Large intestine (tissue), 3 donors: ENCODE measurements at regions not wholly inside any gene's neighbourhood (a gene's known extent, or its start where the extent isn't known, plus 50 kb on each side); places are given as distances from the start of the nearest gene placed in this dataset.

ENCODE experiments used
- DNase-seq, 2 donors: peaks; one replicate each; pipeline versions ENCODE4 v3.0.0 to v3.0.0-alpha.2; 2013
- H3K27ac ChIP-seq: one replicate; pipeline ENCODE4 v1.5.1; 2013; ENCODE audit warnings: low read length
- H3K27me3 ChIP-seq: 2 replicates; pipeline ENCODE4 v1.6.1; 2013; ENCODE audit warnings: low read length; ENCODE audit not compliant: control insufficient read depth, insufficient read depth
- H3K36me3 ChIP-seq: 2 replicates; pipeline ENCODE4 v1.6.1; 2013; ENCODE audit warnings: low read length; ENCODE audit not compliant: control insufficient read depth, insufficient read depth
- H3K4me1 ChIP-seq: one replicate; pipeline ENCODE4 v1.6.1; 2013; ENCODE audit warnings: low read length; ENCODE audit not compliant: control insufficient read depth, insufficient read depth
- H3K4me3 ChIP-seq: one replicate; pipeline ENCODE4 v1.5.1; 2013; ENCODE audit warnings: low read length
- H3K9me3 ChIP-seq: one replicate; pipeline ENCODE4 v1.6.1; 2013; ENCODE audit warnings: mild to moderate bottlenecking, low read depth, low read length, moderate library complexity; ENCODE audit not compliant: control insufficient read depth
- WGBS: methylation state at CpG from one replicate; pipeline ENCODE4 v1.1.5; 2013; ENCODE audit warnings: low lambda C conversion rate; ENCODE audit not compliant: insufficient coverage; 5-methylcytosine and 5-hydroxymethylcytosine counted together

DNA sequence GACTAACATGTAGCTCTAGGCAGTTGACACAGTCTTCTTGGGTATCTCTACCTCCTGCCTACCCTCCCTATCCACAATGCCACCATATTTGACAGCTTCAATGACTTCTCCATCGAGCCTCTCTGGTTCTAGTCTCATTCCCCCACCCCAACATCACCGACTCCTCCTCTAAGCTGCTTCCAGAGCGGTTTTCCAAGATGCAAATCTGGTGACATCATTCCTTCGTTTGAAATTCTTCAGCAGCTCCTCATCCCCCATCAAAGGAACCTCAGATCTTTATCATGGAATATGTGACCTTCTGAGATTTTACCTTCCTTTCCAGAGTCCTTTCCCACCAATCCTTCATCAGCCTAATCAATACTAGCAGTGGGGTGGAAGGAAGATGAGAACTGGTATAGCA, 352.4 kb upstream of the RUNX1 start:
- WGBS: 82% methylated on average over 2 of the region's 4 CpGs
- H3K4me1 ChIP-seq: no peaks in the 10 kb centered on the region
- H3K4me3 ChIP-seq: no peak overlapping the region
- H3K9me3 ChIP-seq: no peaks in the 10 kb centered on the region
- no peaks in the 10 kb centered on the region for H3K27me3 ChIP-seq
- no peak overlapping the region for H3K27ac ChIP-seq
- no peaks in the 10 kb centered on the region for H3K36me3 ChIP-seq
- DNase-seq: no peak

DNA sequence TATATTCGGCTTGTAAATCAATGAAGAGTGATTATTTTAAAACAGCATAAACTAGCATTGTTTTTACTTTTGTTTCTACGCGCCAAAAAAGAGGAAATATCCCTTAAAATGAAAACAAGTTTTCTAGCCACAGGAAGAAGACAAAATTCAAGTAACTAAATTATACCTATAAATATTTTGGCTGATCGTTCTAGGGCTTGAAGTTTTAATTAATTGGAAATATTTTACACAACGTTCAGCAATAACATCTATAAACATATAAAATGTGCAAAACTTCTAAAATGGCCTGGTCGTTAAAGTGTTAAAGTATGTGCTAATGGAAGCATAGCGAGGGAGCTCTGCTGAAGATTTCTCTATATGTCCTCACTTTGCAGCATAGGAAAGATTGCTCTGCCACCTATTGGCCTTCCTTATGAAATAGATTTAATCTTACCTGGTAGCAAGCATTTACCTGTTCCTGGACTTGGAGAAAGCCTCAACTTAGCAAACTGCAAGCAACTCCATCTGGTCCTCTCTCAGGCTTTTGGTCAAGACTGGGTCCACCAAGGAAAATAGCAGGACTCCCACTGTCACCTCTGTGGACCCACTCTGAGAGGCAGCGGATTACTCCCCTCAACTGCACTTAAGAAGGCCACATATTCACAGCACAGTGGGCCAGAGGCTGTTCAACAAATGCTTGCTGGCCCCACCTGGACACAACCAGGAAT, 351.3 kb upstream of the RUNX1 start:
- DNase-seq: peak; percentile 63 to 73
- H3K36me3 ChIP-seq: no peaks in the 10 kb centered on the region
- H3K27me3 ChIP-seq: no peaks in the 10 kb centered on the region
- no peak overlapping the region for H3K4me3 ChIP-seq
- no peak overlapping the region for H3K27ac ChIP-seq
- no peaks in the 10 kb centered on the region for H3K9me3 ChIP-seq
- 97% methylated on average over 3 of the region's 8 CpGs for WGBS
- no peaks in the 10 kb centered on the region for H3K4me1 ChIP-seq

GRCh38 chr21:35399706-35400105, 350.6 kb upstream of the RUNX1 start:
- Histone ChIP-seq H3K27ac (no peak overlapping the region), H3K4me3 (no peak overlapping the region), H3K9me3 (no peaks in the 10 kb centered on the region), H3K27me3 (no peaks in the 10 kb centered on the region), H3K36me3 (no peaks in the 10 kb centered on the region), H3K4me1 (no peaks in the 10 kb centered on the region)
- no CpG with 5 or more reads among the region's 5 CpGs for WGBS
- no peak for DNase-seq

- Histone ChIP-seq H3K36me3 (no peaks in the 10 kb centered on the region), H3K4me1 (no peaks in the 10 kb centered on the region), H3K27ac (no peak overlapping the region), H3K27me3 (no peaks in the 10 kb centered on the region), H3K4me3 (no peak overlapping the region), H3K9me3 (no peaks in the 10 kb centered on the region)
- 90% methylated on average over 3 of the region's 7 CpGs for WGBS
- no peak for DNase-seq
Measured at GRCh38 chr21:35399002-35399530, 350.0 kb upstream of the RUNX1 start.

GRCh38 chr21:35398346-35398982, 349.4 kb upstream of the RUNX1 start:
- Histone ChIP-seq H3K4me3 (no peak overlapping the region), H3K4me1 (no peaks in the 10 kb centered on the region), H3K9me3 (no peaks in the 10 kb centered on the region), H3K27me3 (no peaks in the 10 kb centered on the region), H3K27ac (no peak overlapping the region), H3K36me3 (no peaks in the 10 kb centered on the region)
- no peak for DNase-seq

- Histone ChIP-seq H3K27ac (no peak overlapping the region), H3K4me3 (no peak overlapping the region), H3K4me1 (no peaks in the 10 kb centered on the region), H3K36me3 (no peaks in the 10 kb centered on the region), H3K9me3 (no peaks in the 10 kb centered on the region), H3K27me3 (no peaks in the 10 kb centered on the region)
- 86% methylated on average over 2 of the region's 3 CpGs for WGBS
- DNase-seq: no peak
Measured at GRCh38 chr21:35397781-35398180, 348.7 kb upstream of the RUNX1 start.

DNA sequence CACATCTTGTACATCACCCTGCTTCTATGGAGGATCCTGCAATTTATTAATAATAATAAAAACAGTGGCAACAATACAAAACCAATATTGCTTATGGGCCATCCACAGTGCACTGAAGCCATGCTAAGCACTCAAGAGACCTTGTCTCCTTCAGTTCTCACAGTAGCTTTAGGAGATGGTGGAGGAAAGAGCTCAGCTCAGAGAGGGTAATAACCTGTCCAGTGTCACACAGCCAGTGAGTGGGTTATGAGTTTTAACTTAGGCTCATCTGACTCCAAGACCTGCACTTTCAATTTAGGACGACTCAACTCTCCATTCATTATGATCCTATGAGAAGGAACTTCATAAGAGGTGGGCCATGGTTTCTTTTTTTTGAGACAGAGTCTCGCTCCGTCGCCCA, 347.6 kb upstream of the RUNX1 start:
- Histone ChIP-seq H3K27me3 (no peaks in the 10 kb centered on the region), H3K4me3 (no peak overlapping the region), H3K4me1 (no peaks in the 10 kb centered on the region), H3K9me3 (no peaks in the 10 kb centered on the region), H3K27ac (no peak overlapping the region), H3K36me3 (no peaks in the 10 kb centered on the region)
- WGBS: no CpG with 5 or more reads among the region's 4 CpGs
- no peak for DNase-seq

DNA sequence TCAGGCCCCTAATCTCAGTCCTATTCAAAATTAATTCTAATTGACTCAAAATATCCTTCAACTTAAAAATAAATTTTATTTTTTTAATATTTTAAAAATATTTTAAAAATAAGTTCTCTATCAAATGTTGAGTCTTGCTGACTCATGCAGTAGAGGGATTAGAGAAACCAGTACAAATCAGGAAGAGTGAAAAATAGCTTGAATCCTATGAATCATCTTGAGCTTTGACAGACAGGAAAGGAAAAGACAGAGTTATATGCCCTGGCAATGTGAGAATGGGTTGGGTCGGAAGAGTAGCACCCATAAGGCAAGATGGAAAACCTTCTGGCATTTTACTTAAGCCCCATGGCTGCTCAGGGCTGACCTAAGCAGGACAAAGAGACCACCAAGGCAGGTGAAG, 346.6 kb upstream of the RUNX1 start:
- no peak for DNase-seq
- Histone ChIP-seq H3K4me3 (no peak overlapping the region), H3K36me3 (no peaks in the 10 kb centered on the region), H3K27ac (no peak overlapping the region), H3K9me3 (no peaks in the 10 kb centered on the region), H3K27me3 (no peaks in the 10 kb centered on the region), H3K4me1 (no peaks in the 10 kb centered on the region)
- WGBS: 100% methylated on average over 1 of the region's 1 CpG

- WGBS: 100% methylated on average over 1 of the region's 7 CpGs
- H3K9me3 ChIP-seq: no peaks in the 10 kb centered on the region
- no peak for DNase-seq
- H3K4me1 ChIP-seq: no peaks in the 10 kb centered on the region
- H3K27ac ChIP-seq: no peak overlapping the region
- H3K27me3 ChIP-seq: no peaks in the 10 kb centered on the region
- H3K4me3 ChIP-seq: no peak overlapping the region
- H3K36me3 ChIP-seq: no peaks in the 10 kb centered on the region
Measured at GRCh38 chr21:35394634-35395369, 345.7 kb upstream of the RUNX1 start.

GRCh38 chr21:35394049-35394448, 344.9 kb upstream of the RUNX1 start:
- Histone ChIP-seq H3K4me3 (no peak overlapping the region), H3K36me3 (no peaks in the 10 kb centered on the region), H3K27ac (no peak overlapping the region), H3K4me1 (no peaks in the 10 kb centered on the region), H3K27me3 (no peaks in the 10 kb centered on the region), H3K9me3 (no peaks in the 10 kb centered on the region)
- WGBS: no CpG with 5 or more reads among the region's 1 CpG
- DNase-seq: no peak
